ENCODE measurements at regions not wholly inside any gene's neighbourhood (a gene's known extent, or its start where the extent isn't known, plus 50 kb on each side); places are given as distances from the start of the nearest gene placed in this dataset.

DNA sequence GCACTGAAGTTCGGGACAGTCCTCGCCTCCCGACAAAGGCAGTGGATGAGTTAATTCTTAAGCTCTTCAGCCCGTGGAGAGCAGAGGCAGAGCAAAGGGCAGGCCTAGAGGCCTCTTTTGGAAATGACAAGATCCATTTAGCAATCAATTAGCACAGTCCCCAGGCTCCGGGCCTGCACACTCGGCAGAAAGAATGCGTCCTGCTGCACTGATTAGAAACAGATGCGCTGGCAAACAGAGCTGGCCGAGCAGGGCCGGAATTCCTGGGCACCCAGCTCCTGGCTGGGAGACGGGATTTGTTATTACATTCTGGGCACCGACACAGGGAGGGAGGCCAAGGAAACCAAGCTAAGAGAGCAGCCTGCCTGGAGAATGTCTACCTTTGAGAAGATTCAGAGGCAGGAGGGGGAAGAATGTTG, 162.9 kb downstream of the COPRS start:
- Histone ChIP-seq H3K36me3 (ENCODE audit: control insufficient read depth, insufficient read depth, low read length) (no peaks in the 10 kb centered on the region), H3K9me1 (ENCODE audit: control insufficient read depth, insufficient read depth, low read length) (no peaks in the 10 kb centered on the region), H3K4me1 (replicated peaks in 1 of 2; ENCODE audit: control insufficient read depth in 2 of 2, insufficient read depth in 2 of 2, low read length in 2 of 2) (no peaks in the 10 kb centered on the region), H3K27me3 (ENCODE audit: control insufficient read depth in 2 of 2, insufficient read depth in 2 of 2, low read length in 2 of 2) (peaks cover 20 to 48% of the 10 kb centered on the region in 2 experiments; a peak in 4 of 5 replicates), H3K4me3 (no peak overlapping the region), H2AFZ (ENCODE audit: low read depth, low read length) (no peak overlapping the region), H4K20me1 (replicated peaks; ENCODE audit: control insufficient read depth, insufficient read depth, low read length) (no peaks in the 10 kb centered on the region), H3K9ac (ENCODE audit: insufficient read depth in 1 of 2, low read depth in 2 of 2, low read length in 2 of 2) (no peak overlapping the region), H3K4me2 (ENCODE audit: insufficient read depth, low read length) (no peak overlapping the region), H3K9me3 (replicated peaks; ENCODE audit: control insufficient read depth, insufficient read depth, low read depth, low read length) (no peaks in the 10 kb centered on the region), H3K27ac (ENCODE audit: extremely low read depth, low read depth, low read length) (no peak overlapping the region), H3K79me2 (ENCODE audit: control insufficient read depth, insufficient read depth, low read length) (no peaks in the 10 kb centered on the region)
- in situ Hi-C loops (cut with MboI) (no loop called here), intact Hi-C loops (cut with micrococcal nuclease) (no loop called here)
- TF ChIP-seq SP1 (CRISPR knock-in tag; IDR thresholded peaks at IDR 0.05) (no peak), FOXA1 (IDR thresholded peaks at IDR 0.05; ENCODE audit: borderline replicate concordance) (no peak), RBM22 (IDR thresholded peaks at IDR 0.05; ENCODE audit: low read depth, low read length, poor library complexity, severe bottlenecking) (no peak), CEBPG (CRISPR knock-in tag; IDR thresholded peaks at IDR 0.05) (no peak), CEBPG (tag; conservative IDR thresholded peaks at IDR 0.05 in 1 of 2, IDR thresholded peaks at IDR 0.05 in 1 of 2) (no peak), DDX20 (tag; IDR thresholded peaks at IDR 0.05; ENCODE audit: low read depth) (no peak), NR4A1 (CRISPR knock-in tag; IDR thresholded peaks at IDR 0.05) (no peak), NR4A1 (tag; IDR thresholded peaks at IDR 0.05) (no peak), RNF2 (IDR thresholded peaks at IDR 0.05) (no peak), ASH1L (IDR thresholded peaks at IDR 0.05; ENCODE audit: borderline replicate concordance, low read depth, partially characterized antibody) (no peak), ARNT (IDR thresholded peaks at IDR 0.05) (no peak)
- TF ChIP-seq, protein P1, sequence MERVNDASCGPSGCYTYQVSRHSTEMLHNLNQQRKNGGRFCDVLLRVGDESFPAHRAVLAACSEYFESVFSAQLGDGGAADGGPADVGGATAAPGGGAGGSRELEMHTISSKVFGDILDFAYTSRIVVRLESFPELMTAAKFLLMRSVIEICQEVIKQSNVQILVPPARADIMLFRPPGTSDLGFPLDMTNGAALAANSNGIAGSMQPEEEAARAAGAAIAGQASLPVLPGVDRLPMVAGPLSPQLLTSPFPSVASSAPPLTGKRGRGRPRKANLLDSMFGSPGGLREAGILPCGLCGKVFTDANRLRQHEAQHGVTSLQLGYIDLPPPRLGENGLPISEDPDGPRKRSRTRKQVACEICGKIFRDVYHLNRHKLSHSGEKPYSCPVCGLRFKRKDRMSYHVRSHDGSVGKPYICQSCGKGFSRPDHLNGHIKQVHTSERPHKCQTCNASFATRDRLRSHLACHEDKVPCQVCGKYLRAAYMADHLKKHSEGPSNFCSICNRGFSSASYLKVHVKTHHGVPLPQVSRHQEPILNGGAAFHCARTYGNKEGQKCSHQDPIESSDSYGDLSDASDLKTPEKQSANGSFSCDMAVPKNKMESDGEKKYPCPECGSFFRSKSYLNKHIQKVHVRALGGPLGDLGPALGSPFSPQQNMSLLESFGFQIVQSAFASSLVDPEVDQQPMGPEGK (CRISPR knock-in tag; IDR thresholded peaks at IDR 0.05; ENCODE audit: borderline replicate concordance) = no peak
- TF ChIP-seq, protein P2, sequence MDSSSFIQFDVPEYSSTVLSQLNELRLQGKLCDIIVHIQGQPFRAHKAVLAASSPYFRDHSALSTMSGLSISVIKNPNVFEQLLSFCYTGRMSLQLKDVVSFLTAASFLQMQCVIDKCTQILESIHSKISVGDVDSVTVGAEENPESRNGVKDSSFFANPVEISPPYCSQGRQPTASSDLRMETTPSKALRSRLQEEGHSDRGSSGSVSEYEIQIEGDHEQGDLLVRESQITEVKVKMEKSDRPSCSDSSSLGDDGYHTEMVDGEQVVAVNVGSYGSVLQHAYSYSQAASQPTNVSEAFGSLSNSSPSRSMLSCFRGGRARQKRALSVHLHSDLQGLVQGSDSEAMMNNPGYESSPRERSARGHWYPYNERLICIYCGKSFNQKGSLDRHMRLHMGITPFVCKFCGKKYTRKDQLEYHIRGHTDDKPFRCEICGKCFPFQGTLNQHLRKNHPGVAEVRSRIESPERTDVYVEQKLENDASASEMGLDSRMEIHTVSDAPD (CRISPR knock-in tag; IDR thresholded peaks at IDR 0.05) = no peak
- 4% methylated on average over 12 of the region's 12 CpGs for WGBS (ENCODE audit: insufficient coverage, low coverage, missing lambda C conversion rate)
- FAIRE-seq (no peak), ATAC-seq (peak; percentile 47; the same call in 1 of the 3 replicates), DNase-seq (ENCODE audit: extremely low read depth in 1 of 4, low spot score in 3 of 4) (no peak)
- ChIA-PET CTCF (ENCODE audit: low intra/inter-chr PET ratio) (no interaction called here), POLR2A (interaction anchor here (0.5 to 1.6 kb wide), 4 partner anchors 12 to 243 kb away, joined by 3 to 4 read pairs (median 3); no protein-coding TSS in a partner anchor)
- BruUV-seq (replicated peaks) = no TSS peak
